GM21723 (cell line): ENCODE measurements at regions not wholly inside any gene's neighbourhood (a gene's known extent, or its start where the extent isn't known, plus 50 kb on each side); places are given as distances from the start of the nearest gene placed in this dataset.
"Not testable (repeated sequence)": the region's sequence is repeated elsewhere in the genome, so short reads cannot be mapped to it uniquely, and the experiment has no call there.

Source experiments
- ATAC-seq: cut with Tn5 transposase; IDR thresholded peaks from one replicate; pipeline ENCODE4 v1.9.1; 2021; ENCODE audit warnings: mild to moderate bottlenecking, moderate library complexity; ENCODE audit not compliant: unreplicated experiment

GRCh38 chr5:100043475-100043874 is 491.7 kb upstream of the FAM174A start:
- ATAC-seq = no peak

GRCh38 chr5:100026606-100027005 is 508.6 kb upstream of the FAM174A start:
- ATAC-seq = no peak

- no peak for ATAC-seq
Measured at GRCh38 chr5:100023536-100023935, 511.6 kb upstream of the FAM174A start.

GRCh38 chr5:100017520-100018262 is 517.5 kb upstream of the FAM174A start:
- no peak for ATAC-seq

- ATAC-seq = not testable (repeated sequence)
Measured at GRCh38 chr5:100013305-100013704, 521.9 kb upstream of the FAM174A start.

GRCh38 chr5:100011160-100011559 is 524.0 kb upstream of the FAM174A start:
- ATAC-seq = not testable (repeated sequence)

- no peak for ATAC-seq
Measured at GRCh38 chr5:100004969-100005368, 530.2 kb upstream of the FAM174A start.

GRCh38 chr5:99998319-99998718 is 536.9 kb upstream of the FAM174A start:
- no peak for ATAC-seq

GRCh38 chr5:99995407-99995806 is 539.8 kb upstream of the FAM174A start:
- ATAC-seq = no peak

- no peak for ATAC-seq
Measured at GRCh38 chr5:99973779-99974178, 561.4 kb upstream of the FAM174A start.

- ATAC-seq = no peak
Measured at GRCh38 chr5:99955962-99956361, 579.2 kb upstream of the FAM174A start.

GRCh38 chr5:99955006-99955405 is 580.2 kb upstream of the FAM174A start:
- no peak for ATAC-seq

- no peak for ATAC-seq
Measured at GRCh38 chr5:99949969-99950524, 585.1 kb upstream of the FAM174A start.

- no peak for ATAC-seq
Measured at GRCh38 chr5:99949361-99949760, 585.8 kb upstream of the FAM174A start.

GRCh38 chr5:99948850-99949249 is 586.3 kb upstream of the FAM174A start:
- ATAC-seq = no peak

GRCh38 chr5:99945478-99946442 is 589.4 kb upstream of the FAM174A start:
- no peak for ATAC-seq

- ATAC-seq = no peak
Measured at GRCh38 chr5:99940540-99940939, 594.6 kb upstream of the FAM174A start.

GRCh38 chr5:99936911-99937310 is 598.3 kb upstream of the FAM174A start:
- ATAC-seq = no peak

- ATAC-seq = no peak
Measured at GRCh38 chr5:99929806-99930135, 605.4 kb upstream of the FAM174A start.

- no peak for ATAC-seq
Measured at GRCh38 chr5:99929067-99929805, 605.9 kb upstream of the FAM174A start.

- ATAC-seq = no peak
Measured at GRCh38 chr5:99928490-99928889, 606.7 kb upstream of the FAM174A start.
